Endothelial cell of umbilical vein (primary cell): ENCODE measurements at regions not wholly inside any gene's neighbourhood (a gene's known extent, or its start where the extent isn't known, plus 50 kb on each side); places are given as distances from the start of the nearest gene placed in this dataset.

Experiments
- BruUV-seq: library from RNA; stranded (reverse); fragments of 400-500 nt; replicated peaks from 2 replicates; lab custom pipeline; 2021; lab: Mats Ljungman, UMichigan
- CTCF ChIA-PET: fragments of 300-600, 350-600 bp; sonication (Branson Sonifier 250); formaldehyde crosslinking; loops from one replicate; lab custom pipeline; 2021; ENCODE audit warnings: antibody characterized with exemption, inconsistent platforms; lab: Charles Lee
- POLR2A ChIA-PET: fragments of 300-600, 350-600 bp; sonication (Branson Sonifier 250); formaldehyde crosslinking; loops from one replicate; lab custom pipeline; 2021; ENCODE audit warnings: antibody characterized with exemption, inconsistent platforms; lab: Charles Lee
- DNase-seq: peaks from one replicate; pipeline ENCODE4 v3.0.0-alpha.2; 2011; ENCODE audit warnings: low read depth, low spot score
- FAIRE-seq: peaks from 2 replicates; lab custom pipeline; 2011; peaks lifted over from hg19 to GRCh38; lab: Jason Lieb, UNC
- H2AFZ ChIP-seq: 2 replicates; pipeline ENCODE4 v1.6.0; 2012; ENCODE audit warnings: low read depth, low read length, control low read depth, inconsistent platforms
- H3K27ac ChIP-seq: 2 replicates; pipeline ENCODE4 v1.5.1; 2011; ENCODE audit warnings: low read depth, mild to moderate bottlenecking, control low read depth, low read length, moderate library complexity; ENCODE audit not compliant: insufficient read depth
- H3K27me3 ChIP-seq, 2 experiments: 2 replicates each; pipeline versions ENCODE4 v1.6.0 to v1.6.1; 2011; ENCODE audit warnings: low read length in 2 of 2, mixed read lengths in 1 of 2; ENCODE audit not compliant: control insufficient read depth in 2 of 2, insufficient read depth in 2 of 2
- H3K36me3 ChIP-seq, 2 experiments: 2 replicates in 1 of 2; 3 replicates in 1 of 2; pipeline ENCODE4 v1.5.1; 2011; ENCODE audit warnings: low read length in 2 of 2, mild to moderate bottlenecking in 1 of 2, moderate library complexity in 1 of 2; ENCODE audit not compliant: control insufficient read depth in 2 of 2, insufficient read depth in 2 of 2; ENCODE audit errors: extremely low read depth in 1 of 2
- H3K4me1 ChIP-seq: 3 replicates; pipeline ENCODE4 v1.5.1; 2011; ENCODE audit warnings: mild to moderate bottlenecking, low read length; ENCODE audit not compliant: control insufficient read depth, insufficient read depth; ENCODE audit errors: extremely low read depth
- H3K4me2 ChIP-seq: 2 replicates; pipeline ENCODE4 v1.6.1; 2011; ENCODE audit warnings: low read length, control low read depth, mixed read lengths; ENCODE audit not compliant: insufficient read depth
- H3K4me3 ChIP-seq, 3 experiments: fragments of 200-600 bp in 1 of 3; sonication (generic), shearing (Covaris generic) in 1 of 3; replicated peaks in 1 of 3; 2 replicates each; pipeline ENCODE4 v1.5.1; 2011 to 2016; ENCODE audit warnings: control low read depth in 3 of 3, low read length in 3 of 3, mild to moderate bottlenecking in 2 of 3, inconsistent platforms in 1 of 3, low read depth in 1 of 3, moderate library complexity in 1 of 3; ENCODE audit not compliant: insufficient read depth in 1 of 3
- H3K79me2 ChIP-seq: 2 replicates; pipeline ENCODE4 v1.6.0; 2012; ENCODE audit warnings: low read length, inconsistent platforms; ENCODE audit not compliant: control insufficient read depth, insufficient read depth
- H3K9ac ChIP-seq: replicated peaks from 2 replicates; pipeline ENCODE3; 2011; ENCODE audit warnings: low read length, control low read depth; ENCODE audit not compliant: insufficient read depth; ENCODE audit errors: extremely low read depth
- H3K9me1 ChIP-seq: replicated peaks from 3 replicates; pipeline ENCODE4 v1.6.0; 2011; ENCODE audit warnings: mild to moderate bottlenecking, low read length; ENCODE audit not compliant: control insufficient read depth, insufficient read depth; ENCODE audit errors: extremely low read depth
- H3K9me3 ChIP-seq: replicated peaks from 2 replicates; pipeline ENCODE4 v1.5.1; 2012; ENCODE audit warnings: low read length, inconsistent platforms; ENCODE audit not compliant: control insufficient read depth, insufficient read depth
- H4K20me1 ChIP-seq: replicated peaks from 2 replicates; pipeline ENCODE3; 2011; ENCODE audit warnings: mild to moderate bottlenecking, low read length; ENCODE audit not compliant: control insufficient read depth, insufficient read depth; ENCODE audit errors: extremely low read depth
- CTCF ChIP-seq, 2 donors: IDR thresholded peaks; 1 replicate in 1 of 2; 2 replicates in 1 of 2; pipeline ENCODE4 v1.5.1; 2011; ENCODE audit warnings: low read length in 2 of 2, mild to moderate bottlenecking in 2 of 2, moderate library complexity in 2 of 2, control low read depth in 1 of 2, inconsistent platforms in 1 of 2, low read depth in 1 of 2; ENCODE audit not compliant: insufficient read depth in 1 of 2; ENCODE audit errors: extremely low read depth in 1 of 2
- EZH2 ChIP-seq: IDR thresholded peaks from 2 replicates; pipeline ENCODE4 v1.6.1; 2012; ENCODE audit warnings: borderline replicate concordance, low read depth, mild to moderate bottlenecking, moderate library complexity, low read length, inconsistent platforms; ENCODE audit not compliant: severe bottlenecking
- FOS ChIP-seq: IDR thresholded peaks from 2 replicates; pipeline ENCODE4 v1.6.1; 2011; ENCODE audit warnings: mild to moderate bottlenecking, low read length, moderate library complexity, borderline replicate concordance; ENCODE audit not compliant: insufficient read depth
- GATA2 ChIP-seq: IDR thresholded peaks from 2 replicates; pipeline ENCODE4 v1.7.0; 2011; ENCODE audit warnings: low read depth, mild to moderate bottlenecking, moderate library complexity, mixed read lengths, low read length; ENCODE audit not compliant: insufficient read length, insufficient read depth
- JUN ChIP-seq: IDR thresholded peaks from 2 replicates; pipeline ENCODE4 v1.6.1; 2011; ENCODE audit warnings: borderline replicate concordance, low read depth; ENCODE audit not compliant: insufficient read length, insufficient read depth
- MAX ChIP-seq: IDR thresholded peaks from 2 replicates; pipeline ENCODE4 v1.6.1; 2011; ENCODE audit not compliant: insufficient read depth, insufficient read length
- MYC ChIP-seq: IDR thresholded peaks from one replicate; pipeline ENCODE4 v1.6.1; 2011; ENCODE audit warnings: mild to moderate bottlenecking, low read depth, low read length
- POLR2A ChIP-seq: IDR thresholded peaks from 2 replicates; pipeline ENCODE4 v1.6.1; 2012; ENCODE audit warnings: low read depth, mild to moderate bottlenecking, control low read depth, low read length
- POLR2AphosphoS5 ChIP-seq: IDR thresholded peaks from 2 replicates; pipeline ENCODE4 v1.6.1; 2012; ENCODE audit warnings: low read depth, mild to moderate bottlenecking, control low read depth, low read length, moderate library complexity; ENCODE audit not compliant: insufficient read depth
- dilution Hi-C: fragments of 300-500 bp; cut with MboI; formaldehyde crosslinking; loops from one replicate; pipeline ENCODE4 v1.15.0; 2019; ENCODE audit warnings: low sequenced_read_pairs; ENCODE audit not compliant: extremely low pct_ligation_motif_present
- intact Hi-C: fragments of 100-400 bp; cut with micrococcal nuclease; formaldehyde crosslinking; loops from one replicate; pipeline ENCODE4 v1.10.0; 2022

- CTCF ChIA-PET = no interaction called here
- Histone ChIP-seq H2AFZ (no peak overlapping the region), H3K36me3 (no peaks in the 10 kb centered on the region), H3K79me2 (no peaks in the 10 kb centered on the region), H4K20me1 (no peaks in the 10 kb centered on the region), H3K9me1 (no peaks in the 10 kb centered on the region), H3K9me3 (peaks cover 7% of the 10 kb centered on the region), H3K4me2 (no peak overlapping the region), H3K27ac (no peak overlapping the region), H3K27me3 (no peaks in the 10 kb centered on the region), H3K4me3 (no peak overlapping the region), H3K9ac (no peak overlapping the region), H3K4me1 (no peaks in the 10 kb centered on the region)
- BruUV-seq = no TSS peak
- POLR2A ChIA-PET = no interaction called here
- no peak for FAIRE-seq
- dilution Hi-C loops = no loop called here
- intact Hi-C loops = no loop called here
- no peak for DNase-seq
- TF ChIP-seq CTCF (IDR thresholded peaks at IDR 0.05; ENCODE audit: extremely low read depth in 1 of 2, insufficient read depth in 1 of 2, low read depth in 1 of 2, low read length in 2 of 2) (no peak), POLR2AphosphoS5 (no peak), FOS (no peak), POLR2A (no peak), JUN (no peak), MYC (no peak), EZH2 (no peak), MAX (no peak), GATA2 (no peak)
These were observed 1276.3 kb upstream of the AUTS2 start for GRCh38 chr7:68321776-68322496.
